Common myeloid progenitor, CD34-positive (primary cell): ENCODE measurements at regions not wholly inside any gene's neighbourhood (a gene's known extent, or its start where the extent isn't known, plus 50 kb on each side); places are given as distances from the start of the nearest gene placed in this dataset.
A peak's percentile ranks its signal among the peaks of the same experiment; 100 is the strongest.
"Not testable (repeated sequence)": the region's sequence is repeated elsewhere in the genome, so short reads cannot be mapped to it uniquely, and the experiment has no call there.

ENCODE experiments used
- CTCF ChIA-PET: fragments of 350-600 bp; sonication (Branson Sonifier 250); formaldehyde crosslinking; loops from one replicate; lab custom pipeline; 2021; ENCODE audit warnings: antibody characterized with exemption; lab: Charles Lee
- POLR2A ChIA-PET: fragments of 350-600 bp; sonication (Branson Sonifier 250); formaldehyde crosslinking; loops from one replicate; lab custom pipeline; 2021; ENCODE audit warnings: antibody characterized with exemption; lab: Charles Lee
- DNase-seq, 3 donors: peaks; one replicate each; pipeline versions ENCODE4 v3.0.0 to v3.0.0-alpha.2; 2013
- H3K27ac ChIP-seq, 2 experiments: 1 replicate in 1 of 2; 2 replicates in 1 of 2; pipeline ENCODE4 v1.7.0; 2013; ENCODE audit warnings: inconsistent platforms in 2 of 2, low read length in 2 of 2, mild to moderate bottlenecking in 2 of 2, low read depth in 1 of 2, moderate library complexity in 1 of 2; ENCODE audit not compliant: severe bottlenecking in 2 of 2, insufficient read depth in 1 of 2, poor library complexity in 1 of 2
- H3K27me3 ChIP-seq, 5 experiments: replicated peaks in 2 of 5; 1 replicate in 3 of 5; 2 replicates in 2 of 5; pipeline versions ENCODE4 v1.6.1 to v1.7.0; 2013; ENCODE audit warnings: low read length in 4 of 5, mild to moderate bottlenecking in 2 of 5, moderate library complexity in 2 of 5, inconsistent platforms in 1 of 5; ENCODE audit not compliant: insufficient read depth in 5 of 5, control insufficient read depth in 4 of 5
- H3K36me3 ChIP-seq, 4 experiments: 1 replicate in 2 of 4; 2 replicates in 2 of 4; pipeline versions ENCODE4 v1.6.1 to v1.7.0; 2013; ENCODE audit warnings: low read length in 3 of 4, control low read depth in 1 of 4, mild to moderate bottlenecking in 1 of 4; ENCODE audit not compliant: control insufficient read depth in 4 of 4, insufficient read depth in 4 of 4
- H3K4me1 ChIP-seq, 4 experiments: 1 replicate in 3 of 4; 2 replicates in 1 of 4; pipeline versions ENCODE4 v1.6.1 to v1.7.1; 2013; ENCODE audit warnings: low read length in 3 of 4, mild to moderate bottlenecking in 3 of 4, control low read depth in 1 of 4, inconsistent platforms in 1 of 4, moderate library complexity in 1 of 4; ENCODE audit not compliant: control insufficient read depth in 4 of 4, insufficient read depth in 4 of 4; ENCODE audit errors: control extremely low read depth in 1 of 4
- H3K4me3 ChIP-seq, 7 experiments: 1 replicate in 4 of 7; 2 replicates in 3 of 7; pipeline versions ENCODE4 v1.5.1 to v1.7.0; 2013; ENCODE audit warnings: mild to moderate bottlenecking in 7 of 7, low read length in 6 of 7, moderate library complexity in 6 of 7, inconsistent platforms in 2 of 7, low read depth in 2 of 7, control low read depth in 1 of 7; ENCODE audit not compliant: insufficient read depth in 4 of 7, control insufficient read depth in 1 of 7; ENCODE audit errors: extremely low read depth in 1 of 7
- H3K9me3 ChIP-seq, 5 experiments: 1 replicate in 4 of 5; 2 replicates in 1 of 5; pipeline versions ENCODE4 v1.6.1 to v1.7.1; 2013; ENCODE audit warnings: low read length in 4 of 5, mild to moderate bottlenecking in 2 of 5, inconsistent platforms in 1 of 5, low read depth in 1 of 5, moderate library complexity in 1 of 5; ENCODE audit not compliant: control insufficient read depth in 4 of 5, insufficient read depth in 2 of 5; ENCODE audit errors: control extremely low read depth in 1 of 5
- WGBS: methylation state at CpG from one replicate; pipeline ENCODE4 v1.1.5; 2013; ENCODE audit not compliant: insufficient coverage; 5-methylcytosine and 5-hydroxymethylcytosine counted together

DNA sequence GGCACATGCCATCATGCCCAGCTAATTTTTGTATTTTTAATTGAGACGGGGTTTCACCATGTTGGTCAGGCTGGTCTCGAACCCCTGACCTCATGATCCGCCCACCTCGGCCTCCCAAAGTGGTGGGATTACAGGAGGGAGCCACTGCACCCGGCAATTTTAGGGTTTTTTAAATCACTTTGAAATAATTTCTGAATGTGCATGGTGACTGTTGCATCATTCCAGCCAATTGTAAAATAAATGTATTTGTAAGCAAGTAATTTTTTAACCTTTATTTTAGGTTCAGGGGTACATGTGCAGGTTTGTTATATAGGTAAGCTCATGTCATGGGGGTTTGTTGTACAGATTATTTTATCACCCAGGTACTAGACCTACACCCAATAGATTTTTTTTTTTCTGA lies 56.0 kb upstream of the LMO2 start:
- H3K36me3 ChIP-seq, H3K4me3 ChIP-seq, POLR2A ChIA-PET, H3K9me3 ChIP-seq, DNase-seq, H3K27ac ChIP-seq, H3K27me3 ChIP-seq: not testable (repeated sequence)
- CTCF ChIA-PET = interaction anchor here (1.2 kb wide), 1 partner anchor 20 kb away, joined by 3 read pairs; no protein-coding TSS in a partner anchor
- peaks cover 0 to 15% (median 9%) of the 10 kb centered on the region in 4 experiments for H3K4me1 ChIP-seq
- WGBS = 96% methylated on average over 3 of the region's 5 CpGs

DNA sequence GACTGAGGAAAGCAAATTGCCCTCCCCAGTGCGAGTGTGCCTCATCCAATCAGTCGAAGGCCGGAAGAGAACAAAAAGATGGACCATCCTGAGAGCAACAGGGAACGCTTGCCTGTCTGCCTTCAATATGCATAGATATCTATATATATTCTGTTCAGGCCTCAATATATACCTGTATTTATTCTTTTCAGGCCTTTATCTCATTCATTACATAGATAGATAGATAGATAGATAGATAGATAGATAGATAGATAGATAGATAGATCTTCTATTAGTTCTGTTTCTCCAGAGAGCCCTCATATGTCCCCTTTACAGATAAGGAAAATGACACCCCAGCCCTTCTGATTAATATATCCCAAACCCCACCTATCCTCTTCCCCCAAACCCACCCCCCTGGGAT lies 55.1 kb upstream of the LMO2 start:
- Histone ChIP-seq H3K36me3 (no peaks in the 10 kb centered on the region), H3K4me1 (peaks cover 0 to 13% (median 7%) of the 10 kb centered on the region in 4 experiments), H3K27ac (no peak overlapping the region), H3K4me3 (no peak overlapping the region), H3K9me3 (no peaks in the 10 kb centered on the region), H3K27me3 (no peaks in the 10 kb centered on the region)
- POLR2A ChIA-PET = no interaction called here
- CTCF ChIA-PET = no interaction called here
- DNase-seq = no peak
- no CpG with 5 or more reads among the region's 4 CpGs for WGBS

DNA sequence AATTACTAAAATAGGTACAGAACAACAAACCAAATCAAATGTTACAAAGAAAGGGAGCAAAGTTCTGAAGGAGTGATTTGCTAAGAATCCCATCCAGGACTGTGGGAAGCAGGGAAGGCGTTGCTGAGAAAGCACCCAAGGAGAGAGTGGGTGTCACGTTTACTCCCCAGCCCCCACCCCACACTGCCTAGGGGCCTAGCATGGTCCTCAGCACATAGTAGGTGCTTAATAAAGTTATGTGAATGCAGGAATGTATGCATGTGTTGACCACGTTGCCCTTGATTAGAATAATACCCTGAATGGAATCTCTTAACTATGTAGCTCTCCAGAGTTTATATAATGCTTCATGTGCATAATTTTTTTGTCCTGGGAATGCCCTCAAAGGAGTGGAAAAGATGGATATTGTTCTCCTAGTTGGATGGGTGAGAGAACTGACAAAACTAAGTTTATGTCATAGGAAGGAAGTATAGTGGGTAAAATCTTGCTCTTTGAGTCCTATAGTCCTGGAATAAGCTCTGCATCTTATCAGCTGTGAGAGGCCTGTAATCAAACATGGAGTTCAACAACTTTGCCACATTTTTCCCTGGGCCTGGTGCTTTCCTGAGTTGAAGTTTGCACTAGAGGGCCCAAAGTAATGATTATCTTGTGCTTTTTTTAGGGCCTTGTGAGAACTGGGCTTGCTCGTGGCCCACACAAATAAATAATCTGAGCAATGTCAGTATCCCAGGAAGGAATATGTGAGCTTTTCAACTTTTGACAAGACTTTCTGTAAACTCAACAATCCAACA lies 53.8 kb upstream of the LMO2 start:
- 100% methylated on average over 1 of the region's 4 CpGs for WGBS
- no peaks in the 10 kb centered on the region for H3K9me3 ChIP-seq
- H3K27ac ChIP-seq = peak overlapping the region in 1 of 2 experiments; percentile 6
- CTCF ChIA-PET = interaction anchor here (0.7 to 2.7 kb wide), 7 partner anchors 9 to 78 kb away, joined by 3 to 8 read pairs (median 3); no protein-coding TSS in a partner anchor
- peaks cover 0 to 24% (median 14%) of the 10 kb centered on the region in 4 experiments for H3K4me1 ChIP-seq
- no peaks in the 10 kb centered on the region for H3K36me3 ChIP-seq
- H3K4me3 ChIP-seq = no peak overlapping the region
- H3K27me3 ChIP-seq = no peaks in the 10 kb centered on the region
- POLR2A ChIA-PET = interaction anchor here (0.6 kb wide), 1 partner anchor 54 kb away, joined by 4 read pairs; the partner anchor contains the start of gene LMO2
- DNase-seq = no peak

DNA sequence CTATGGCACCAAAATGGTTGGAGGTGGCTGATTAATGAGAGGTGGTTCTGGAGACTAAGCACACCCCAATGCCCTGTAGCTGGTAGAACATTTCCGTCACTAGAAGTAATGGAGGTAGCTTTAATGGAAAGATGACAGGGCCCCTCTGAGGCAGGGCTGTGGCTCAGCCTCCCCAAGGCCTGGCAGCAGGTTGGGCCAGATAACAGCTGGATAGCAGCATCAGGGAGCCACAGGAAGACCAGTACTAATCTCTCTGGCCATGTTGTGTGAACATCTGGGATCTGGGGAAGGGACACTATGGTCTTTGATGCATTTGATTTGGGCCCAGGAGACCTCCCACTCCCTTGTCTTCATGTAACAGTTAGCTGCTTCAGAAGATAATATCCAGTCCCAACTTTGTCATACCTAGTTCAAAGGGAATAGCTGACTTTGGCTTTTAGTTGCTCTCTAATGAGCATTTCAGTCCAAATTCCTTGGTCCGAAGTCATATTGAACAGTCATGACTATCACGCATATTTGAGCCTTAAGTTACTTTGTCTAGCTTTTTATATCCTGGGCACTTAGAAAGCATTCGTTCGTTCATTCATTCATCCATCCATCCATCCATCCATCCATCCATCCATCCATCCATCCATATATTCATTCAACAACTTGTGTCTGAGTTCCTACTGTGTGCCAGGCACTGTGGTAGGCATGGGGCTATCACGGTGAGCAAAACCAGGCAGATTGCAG lies 53.0 kb upstream of the LMO2 start:
- Histone ChIP-seq H3K27ac (no peak overlapping the region), H3K36me3 (no peaks in the 10 kb centered on the region), H3K4me1 (peaks cover 0 to 24% (median 14%) of the 10 kb centered on the region in 4 experiments), H3K9me3 (no peaks in the 10 kb centered on the region), H3K27me3 (no peaks in the 10 kb centered on the region), H3K4me3 (no peak overlapping the region)
- ChIA-PET POLR2A (interaction anchor here (0.6 kb wide), 1 partner anchor 53 kb away, joined by 4 read pairs; the partner anchor contains the start of gene LMO2), CTCF (interaction anchor here (0.7 to 2.7 kb wide), 10 partner anchors 8 to 77 kb away, joined by 3 to 8 read pairs (median 4); no protein-coding TSS in a partner anchor)
- 100% methylated on average over 4 of the region's 6 CpGs for WGBS
- DNase-seq = peak in 2 of 3 donors; percentile 68 to 83

DNA sequence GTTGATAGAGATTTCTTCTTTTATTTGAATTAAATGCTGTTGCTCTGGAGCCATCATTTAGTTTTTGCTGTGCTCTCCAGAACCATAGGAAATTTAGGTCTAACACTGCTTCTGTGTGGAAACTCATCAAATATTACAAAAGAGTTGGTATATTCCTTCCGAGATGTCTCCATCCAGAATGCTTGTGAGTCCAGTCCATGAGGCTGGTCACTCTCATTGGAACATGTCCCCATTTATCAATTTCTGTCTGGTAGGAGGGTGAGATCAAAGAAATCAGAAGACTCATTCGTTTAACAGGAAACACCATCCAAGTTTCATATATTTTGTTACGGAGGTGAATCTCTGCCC lies 52.4 kb upstream of the LMO2 start:
- H3K4me1 ChIP-seq = peaks cover 0 to 24% (median 14%) of the 10 kb centered on the region in 4 experiments
- no peak overlapping the region for H3K4me3 ChIP-seq
- DNase-seq = no peak
- H3K36me3 ChIP-seq = no peaks in the 10 kb centered on the region
- CTCF ChIA-PET = interaction anchor here (0.9 to 2.7 kb wide), 6 partner anchors 10 to 57 kb away, joined by 3 to 8 read pairs (median 5); no protein-coding TSS in a partner anchor
- no peaks in the 10 kb centered on the region for H3K27me3 ChIP-seq
- whole genome bisulfite sequencing = 100% methylated on average over 1 of the region's 3 CpGs
- H3K9me3 ChIP-seq = no peaks in the 10 kb centered on the region
- no peak overlapping the region for H3K27ac ChIP-seq
- POLR2A ChIA-PET = no interaction called here

DNA sequence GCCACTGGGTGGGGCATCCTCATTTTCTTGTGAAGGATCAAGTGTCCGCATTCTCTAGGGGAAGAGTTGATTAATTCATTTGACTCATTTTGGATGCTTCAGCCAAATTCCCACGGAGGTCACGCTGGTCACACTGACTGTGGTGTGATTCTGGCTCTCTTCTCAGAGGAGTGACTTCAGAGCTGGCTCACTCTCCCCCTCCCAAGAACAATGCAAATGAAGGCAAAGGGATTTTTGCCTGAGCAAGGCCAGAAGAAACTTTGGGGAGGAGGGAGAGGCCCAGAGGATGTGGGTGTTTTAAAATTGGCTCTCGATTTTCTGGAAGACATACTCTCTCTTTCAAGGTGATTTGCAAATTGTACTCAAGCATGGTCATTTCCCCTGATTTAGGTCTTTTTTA lies 51.1 kb upstream of the LMO2 start:
- Histone ChIP-seq H3K4me1 (peaks cover 0 to 24% (median 9%) of the 10 kb centered on the region in 4 experiments), H3K27me3 (no peaks in the 10 kb centered on the region), H3K4me3 (no peak overlapping the region), H3K36me3 (no peaks in the 10 kb centered on the region), H3K27ac (no peak overlapping the region), H3K9me3 (no peaks in the 10 kb centered on the region)
- ChIA-PET CTCF (interaction anchor here (1.0 to 1.6 kb wide), 2 partner anchors 9 to 12 kb away, joined by 4 to 6 read pairs; no protein-coding TSS in a partner anchor), POLR2A (no interaction called here)
- DNase-seq = no peak
- WGBS = 88% methylated on average over 2 of the region's 4 CpGs
